HG02938 (cell line): ENCODE measurements at regions not wholly inside any gene's neighbourhood (a gene's known extent, or its start where the extent isn't known, plus 50 kb on each side); places are given as distances from the start of the nearest gene placed in this dataset.
A peak's percentile ranks its signal among the peaks of the same experiment; 100 is the strongest.

ENCODE experiments used
- ATAC-seq: cut with Tn5 transposase; IDR thresholded peaks from one replicate; pipeline ENCODE4 v1.9.1; 2021; ENCODE audit warnings: mild to moderate bottlenecking, moderate library complexity; ENCODE audit not compliant: unreplicated experiment

DNA sequence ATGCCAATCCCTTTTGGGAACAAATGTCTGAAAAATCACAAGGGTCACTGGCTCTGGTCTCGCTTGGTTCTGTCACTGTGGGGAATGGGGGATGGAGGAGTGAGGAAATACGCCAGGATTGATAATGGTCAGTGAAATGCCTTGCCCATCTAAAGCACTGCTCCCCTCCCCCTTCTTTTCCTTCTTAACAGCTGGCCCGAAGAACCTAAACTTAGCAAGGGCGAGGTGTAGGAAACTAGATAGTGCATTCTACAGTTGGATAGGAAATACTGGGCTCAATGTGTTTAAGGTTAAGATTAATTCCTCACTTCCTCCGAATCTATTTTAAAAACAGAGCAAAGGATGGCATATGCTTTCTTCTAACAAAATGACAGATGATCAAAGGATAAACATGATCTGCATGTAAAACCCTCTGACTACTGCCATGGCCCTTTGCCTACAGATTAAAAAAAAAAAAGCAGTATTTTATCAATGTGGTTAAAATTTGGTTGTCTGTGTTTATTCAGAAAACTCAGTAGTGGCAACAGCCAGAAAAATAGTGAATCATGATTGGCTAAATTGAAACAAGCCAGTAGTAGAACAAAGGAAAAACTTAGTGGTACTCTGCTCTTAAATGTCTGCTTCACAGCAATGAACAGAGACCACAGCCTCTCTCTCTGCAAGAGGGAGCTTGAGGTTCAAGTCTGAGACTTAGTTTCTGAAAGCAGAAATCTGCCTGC is 86.1 kb upstream of the VAV3 start:
- no peak for ATAC-seq

DNA sequence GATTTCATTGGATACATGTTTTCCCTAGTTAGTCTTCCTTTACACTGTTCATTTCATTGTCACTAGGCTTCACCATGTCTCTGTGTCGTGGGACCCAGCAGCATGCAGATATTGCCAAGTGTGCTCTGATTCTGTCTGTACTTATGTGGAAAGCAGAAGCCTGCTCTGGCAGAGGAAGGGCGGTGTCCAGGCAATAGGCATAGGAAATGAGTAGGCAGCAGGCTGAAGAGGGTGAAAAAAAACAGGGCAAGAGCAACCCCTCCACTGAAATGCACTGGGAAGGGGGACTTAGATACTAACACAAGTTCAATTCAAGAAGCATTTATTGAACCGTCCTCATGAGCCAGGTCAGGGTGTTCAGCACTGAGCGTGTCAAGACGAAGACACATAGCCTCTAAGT is 85.2 kb upstream of the VAV3 start:
- ATAC-seq, result no peak

GRCh38 chr1:108049178-108049819 is 84.3 kb upstream of the VAV3 start:
- ATAC-seq, result no peak

- ATAC-seq, result no peak
Observed at GRCh38 chr1:108048301-108049177, 83.6 kb upstream of the VAV3 start.

GRCh38 chr1:108047085-108047484 is 82.1 kb upstream of the VAV3 start:
- no peak for ATAC-seq

DNA sequence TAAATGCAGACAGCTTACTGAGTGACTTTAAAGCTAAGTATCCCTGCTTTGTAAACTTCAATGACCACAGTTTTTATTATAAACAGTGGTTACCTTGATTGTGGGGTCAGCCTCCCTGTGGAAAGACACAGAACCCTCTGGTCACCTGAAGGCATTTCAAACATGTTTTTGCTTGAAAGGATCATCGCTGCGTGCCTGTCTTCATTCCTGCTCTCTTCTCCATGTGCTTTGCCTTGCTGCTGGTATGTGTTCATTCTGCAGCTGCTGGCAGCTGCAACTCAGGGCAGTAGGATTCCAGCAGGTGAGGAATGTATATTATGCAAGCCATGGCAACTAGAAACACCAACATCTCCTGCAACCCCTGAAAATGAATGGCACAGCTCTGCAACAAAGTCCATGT is 81.0 kb upstream of the VAV3 start:
- no peak for ATAC-seq

GRCh38 chr1:108045460-108045859 is 80.5 kb upstream of the VAV3 start:
- ATAC-seq, result no peak

DNA sequence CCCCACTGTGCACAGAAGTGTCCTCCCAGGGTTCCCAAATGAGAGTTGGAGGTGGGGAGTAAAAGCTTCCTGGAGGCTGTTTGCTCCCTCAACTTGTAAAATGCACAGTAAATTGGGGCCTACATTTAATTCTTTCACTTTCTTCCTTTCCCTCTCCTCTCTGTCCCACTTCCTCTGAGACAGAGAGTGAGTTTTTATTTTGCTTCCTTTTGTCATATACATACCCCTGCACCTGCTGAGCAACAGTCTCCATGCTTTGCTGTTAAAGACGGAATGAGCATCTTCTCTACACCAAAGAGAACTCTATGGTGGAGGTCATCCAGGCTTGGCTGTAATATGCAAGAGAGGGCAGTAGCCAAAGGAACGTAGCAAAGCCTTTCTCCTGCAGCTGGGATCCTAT is 79.3 kb upstream of the VAV3 start:
- no peak for ATAC-seq

DNA sequence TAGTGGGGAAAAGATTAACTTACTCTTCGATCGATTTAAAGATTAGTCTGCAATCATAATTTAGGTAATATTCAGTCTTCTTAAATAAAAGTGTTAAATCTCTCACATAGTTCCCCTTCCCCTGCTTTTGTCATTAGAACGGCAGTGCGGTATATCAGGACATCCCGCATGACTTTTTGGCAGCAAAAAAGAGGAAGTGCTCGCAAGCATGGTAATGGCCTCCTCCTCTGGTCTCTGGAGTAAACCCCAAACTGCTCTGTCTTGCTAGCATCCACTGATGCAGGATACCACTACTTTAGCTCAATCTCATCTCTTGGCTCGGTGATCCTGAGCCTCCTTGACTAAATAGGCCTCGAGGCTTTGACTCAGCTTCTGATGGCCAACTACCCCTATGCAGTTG is 78.7 kb upstream of the VAV3 start:
- peak; percentile 56 for ATAC-seq

DNA sequence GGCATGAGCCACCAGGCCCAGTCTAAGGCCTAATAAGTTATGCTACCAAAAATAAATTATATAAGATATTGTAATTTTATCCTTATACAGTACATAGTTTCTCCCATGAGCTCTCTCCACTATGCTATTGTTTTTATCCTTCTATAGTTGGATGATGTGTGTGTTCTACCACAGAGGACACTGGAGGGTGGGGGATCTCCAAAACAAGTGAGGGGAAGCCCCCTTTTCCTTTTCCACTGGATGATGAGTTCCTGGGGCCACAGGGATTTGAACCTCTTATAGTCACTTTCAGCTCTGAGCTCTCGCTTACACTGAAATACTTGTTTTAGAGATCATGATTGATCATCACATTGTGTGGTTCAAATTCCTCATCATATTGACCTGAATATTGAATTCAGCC is 77.6 kb upstream of the VAV3 start:
- no peak for ATAC-seq

GRCh38 chr1:108041360-108042142 is 76.6 kb upstream of the VAV3 start:
- ATAC-seq, result no peak

DNA sequence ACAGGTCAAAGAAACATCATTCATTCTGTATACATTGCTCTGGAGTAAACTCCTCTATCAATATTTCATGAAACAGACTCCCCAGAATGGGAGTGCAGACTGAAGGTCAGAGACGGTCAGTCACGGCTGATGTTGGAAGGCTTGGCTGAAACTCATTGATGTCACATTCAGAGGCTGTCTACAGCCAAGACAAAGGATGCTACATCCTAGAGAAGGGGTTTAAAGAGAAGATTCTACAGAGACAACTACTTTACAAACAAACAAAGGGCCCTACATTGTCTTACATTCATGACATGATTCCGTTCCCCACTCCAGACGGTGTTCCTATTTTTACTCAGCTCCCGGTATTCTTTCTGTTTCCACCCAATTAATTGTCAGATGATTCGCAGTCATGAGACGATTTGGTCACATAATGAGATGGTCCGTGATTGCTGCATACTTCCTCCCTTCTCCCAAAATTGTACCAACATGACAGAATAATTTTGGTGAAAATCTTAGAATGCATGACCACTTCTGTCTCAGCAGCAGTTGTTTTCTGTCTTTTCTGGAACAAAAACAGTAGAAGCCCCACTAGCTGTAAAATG is 73.8 kb upstream of the VAV3 start:
- no peak for ATAC-seq

DNA sequence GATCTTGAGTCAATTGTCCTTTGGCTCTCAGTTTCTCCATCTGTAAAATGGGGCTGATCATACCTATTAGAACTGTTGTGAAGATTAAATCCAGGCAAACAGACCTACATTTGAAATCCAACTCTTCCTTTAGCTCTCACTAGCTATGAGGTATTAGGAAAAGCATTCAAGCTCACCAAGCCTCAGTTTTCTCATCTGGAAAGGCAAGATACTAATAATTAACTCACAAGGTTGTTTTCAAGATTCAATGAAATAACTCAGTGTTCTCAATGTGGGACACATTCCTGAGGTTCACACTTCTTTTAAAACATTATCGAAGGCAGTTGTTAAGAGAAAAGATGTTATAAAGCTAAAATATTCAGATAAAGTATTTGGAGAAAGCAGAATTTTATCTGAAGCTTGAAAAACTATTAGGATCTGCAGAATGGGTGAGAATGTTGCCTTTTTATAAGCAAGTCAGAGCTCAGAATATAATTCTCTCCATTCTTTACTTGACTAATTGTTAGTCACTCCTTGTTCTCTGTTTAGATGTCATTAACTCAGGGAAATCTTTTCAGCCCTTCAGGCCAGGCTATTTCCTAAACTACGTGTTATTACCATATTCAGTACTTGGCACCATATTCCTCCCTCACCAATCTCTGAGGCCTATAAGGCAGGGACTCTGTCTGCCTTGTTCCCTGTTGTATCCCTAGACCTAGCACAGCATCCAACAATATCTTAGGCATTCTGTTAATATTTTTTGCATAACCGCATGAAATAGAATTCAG is 72.0 kb upstream of the VAV3 start:
- no peak for ATAC-seq

DNA sequence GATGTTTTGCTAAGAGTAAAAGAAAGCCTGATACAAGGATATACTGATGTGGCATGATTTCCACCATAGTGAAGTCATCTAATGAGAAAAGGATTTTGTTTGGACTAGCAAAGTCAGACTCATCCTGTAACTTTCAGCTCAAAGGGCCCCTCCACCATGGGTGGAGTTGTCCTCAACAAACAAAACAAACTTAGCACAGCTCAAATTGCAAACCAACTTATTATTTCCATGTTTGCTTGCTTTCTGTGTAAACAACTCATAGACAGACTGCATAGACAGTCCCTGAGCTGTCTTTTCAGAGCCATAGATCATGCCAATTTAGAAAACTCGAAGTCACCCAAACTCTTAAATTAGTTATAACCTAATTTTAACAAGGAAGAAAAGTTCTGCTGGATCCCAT is 69.4 kb upstream of the VAV3 start:
- no peak for ATAC-seq

- ATAC-seq, result no peak
Observed at GRCh38 chr1:108033550-108033951, 68.6 kb upstream of the VAV3 start.

GRCh38 chr1:108028841-108029388 is 63.9 kb upstream of the VAV3 start:
- ATAC-seq, result no peak

DNA sequence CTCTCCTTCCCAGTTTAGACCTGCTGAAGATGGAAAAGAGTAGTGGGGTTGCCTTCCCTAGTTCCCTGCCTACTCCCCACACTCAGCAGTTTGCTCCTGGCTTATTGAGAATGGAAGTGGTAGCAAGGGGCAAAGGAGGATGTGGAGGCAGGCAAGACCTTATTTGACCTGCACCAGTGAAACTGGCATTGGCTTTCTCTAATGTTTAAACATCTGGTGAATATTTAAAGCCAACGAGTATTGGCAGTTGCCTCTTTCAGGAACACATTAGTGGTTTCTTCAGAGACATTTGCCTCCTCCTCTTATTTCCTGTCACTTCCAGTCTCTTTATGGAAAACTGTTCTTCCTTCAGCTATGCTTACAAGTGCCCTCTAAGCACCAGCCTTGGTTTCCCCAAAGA is 62.4 kb upstream of the VAV3 start:
- no peak for ATAC-seq

DNA sequence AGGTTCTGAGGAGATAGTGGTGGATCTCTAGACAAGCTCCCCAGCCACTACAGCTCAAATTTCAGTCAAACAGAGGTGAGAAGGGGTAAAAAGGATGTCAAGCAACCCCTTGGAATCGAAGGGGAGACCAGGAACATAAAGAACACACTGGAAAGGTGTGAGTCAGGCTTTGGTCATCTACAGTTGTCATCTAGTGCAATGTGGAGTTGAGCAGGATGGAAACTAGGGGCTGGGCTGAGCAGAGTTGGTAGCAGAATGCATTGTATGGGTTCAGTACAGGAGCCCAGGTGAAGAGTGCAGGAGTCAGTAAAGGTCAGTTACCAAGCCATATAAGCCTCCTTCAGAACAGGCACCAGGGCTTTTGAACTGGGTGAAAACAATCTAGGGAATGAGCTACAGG is 52.7 kb upstream of the VAV3 start:
- no peak for ATAC-seq

GRCh38 chr1:108016451-108016920 is 51.5 kb upstream of the VAV3 start:
- ATAC-seq, result no peak
